HG02870 (cell line): ENCODE measurements at regions not wholly inside any gene's neighbourhood (a gene's known extent, or its start where the extent isn't known, plus 50 kb on each side); places are given as distances from the start of the nearest gene placed in this dataset.

Source experiments
- ATAC-seq: cut with Tn5 transposase; IDR thresholded peaks from one replicate; pipeline ENCODE4 v1.9.1; 2021; ENCODE audit warnings: mild to moderate bottlenecking, moderate library complexity; ENCODE audit not compliant: unreplicated experiment

- ATAC-seq = no peak
Measured at GRCh38 chr6:14913931-14914330, 331.9 kb upstream of the JARID2 start.

- ATAC-seq = no peak
Measured at GRCh38 chr6:14915888-14916832, 329.7 kb upstream of the JARID2 start.

- no peak for ATAC-seq
Measured at GRCh38 chr6:14917109-14917910, 328.6 kb upstream of the JARID2 start.

GRCh38 chr6:14918200-14918907 is 327.5 kb upstream of the JARID2 start:
- no peak for ATAC-seq

GRCh38 chr6:14919038-14919670 is 326.7 kb upstream of the JARID2 start:
- ATAC-seq = no peak

- no peak for ATAC-seq
Measured at GRCh38 chr6:14920276-14920675, 325.6 kb upstream of the JARID2 start.

- no peak for ATAC-seq
Measured at GRCh38 chr6:14921170-14921569, 324.7 kb upstream of the JARID2 start.

GRCh38 chr6:14921878-14922671 is 323.8 kb upstream of the JARID2 start:
- ATAC-seq = no peak

GRCh38 chr6:14922706-14923460 is 323.0 kb upstream of the JARID2 start:
- ATAC-seq = no peak

- no peak for ATAC-seq
Measured at GRCh38 chr6:14924126-14925024, 321.5 kb upstream of the JARID2 start.

- ATAC-seq = no peak
Measured at GRCh38 chr6:14925025-14925698, 320.7 kb upstream of the JARID2 start.

GRCh38 chr6:14925699-14926026 is 320.2 kb upstream of the JARID2 start:
- no peak for ATAC-seq

GRCh38 chr6:14927398-14927797 is 318.5 kb upstream of the JARID2 start:
- no peak for ATAC-seq

- ATAC-seq = no peak
Measured at GRCh38 chr6:14929291-14929690, 316.6 kb upstream of the JARID2 start.

- no peak for ATAC-seq
Measured at GRCh38 chr6:14930366-14930989, 315.4 kb upstream of the JARID2 start.

GRCh38 chr6:14932485-14933182 is 313.2 kb upstream of the JARID2 start:
- no peak for ATAC-seq

- no peak for ATAC-seq
Measured at GRCh38 chr6:14933183-14933544, 312.7 kb upstream of the JARID2 start.
